Dermis microvascular lymphatic vessel endothelial cell (primary cell): ENCODE measurements at regions not wholly inside any gene's neighbourhood (a gene's known extent, or its start where the extent isn't known, plus 50 kb on each side); places are given as distances from the start of the nearest gene placed in this dataset.

ENCODE experiments used
- DNase-seq, 2 donors: peaks; one replicate each; pipeline versions ENCODE4 v3.0.0 to v3.0.0-alpha.2; 2010; ENCODE audit warnings: low read depth in 2 of 2

DNA sequence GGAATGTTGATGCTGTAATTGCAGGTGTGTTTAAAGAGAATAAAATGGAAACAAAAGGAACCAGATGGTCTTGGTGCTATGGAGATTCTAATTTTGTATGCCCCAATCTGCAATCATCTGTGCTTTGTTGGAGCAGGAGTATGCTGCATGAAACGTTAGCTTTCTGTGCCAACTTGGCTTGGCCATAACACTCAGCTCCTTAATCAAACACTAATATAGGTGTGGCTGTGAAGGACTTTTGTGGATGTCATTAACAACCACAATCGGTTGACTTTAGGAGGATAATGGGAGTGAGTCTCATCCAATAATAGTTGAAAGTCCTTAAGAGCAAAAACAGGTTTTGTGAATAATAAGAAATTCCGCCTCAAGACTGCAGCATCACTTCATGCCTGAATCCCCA, 399.2 kb downstream of the NLGN4X start:
- DNase-seq: no peak

DNA sequence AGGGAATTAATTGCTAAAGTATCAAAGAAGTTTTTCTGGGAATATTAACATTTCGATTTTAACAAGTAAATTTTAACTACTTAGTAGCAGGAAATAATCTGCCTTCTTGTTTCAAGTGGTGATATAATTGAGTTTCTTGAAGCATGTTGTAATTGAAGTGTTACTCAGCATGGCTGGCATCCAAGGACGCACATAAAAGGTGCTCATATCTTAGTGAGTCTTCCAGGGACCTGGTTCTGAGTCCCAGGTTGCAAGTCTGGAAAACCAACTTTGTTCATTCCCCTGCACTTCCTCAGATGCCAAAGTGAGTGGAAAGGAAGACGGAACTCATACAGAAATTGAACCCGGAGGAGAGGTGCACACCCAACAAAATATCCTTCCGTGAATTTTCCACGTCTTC, 399.6 kb downstream of the NLGN4X start:
- no peak for DNase-seq

- no peak for DNase-seq
Observed at GRCh38 chrX:5823903-5824302, 404.8 kb downstream of the NLGN4X start.

DNA sequence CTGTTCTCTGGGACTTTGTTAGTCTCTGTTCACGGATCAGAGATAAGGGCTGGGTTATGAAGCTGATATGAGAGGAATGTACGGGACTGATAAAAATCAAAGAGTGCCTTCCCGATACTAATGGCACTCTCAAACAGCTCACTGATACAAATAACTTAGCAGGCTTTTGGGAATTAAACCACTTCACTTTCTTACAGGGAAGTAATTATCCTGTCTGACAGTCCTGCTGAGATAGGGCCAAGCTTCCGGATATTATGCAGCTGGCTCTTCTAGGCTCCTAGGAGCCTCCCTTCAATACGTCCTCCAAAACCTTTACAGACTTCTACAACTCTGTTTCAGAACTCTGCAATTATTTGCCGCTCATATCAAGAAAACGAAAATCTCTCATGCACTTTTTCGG, 418.0 kb downstream of the NLGN4X start:
- DNase-seq: no peak

GRCh38 chrX:5807181-5807580, 421.5 kb downstream of the NLGN4X start:
- DNase-seq: no peak

GRCh38 chrX:5802391-5802790, 426.3 kb downstream of the NLGN4X start:
- no peak for DNase-seq

DNA sequence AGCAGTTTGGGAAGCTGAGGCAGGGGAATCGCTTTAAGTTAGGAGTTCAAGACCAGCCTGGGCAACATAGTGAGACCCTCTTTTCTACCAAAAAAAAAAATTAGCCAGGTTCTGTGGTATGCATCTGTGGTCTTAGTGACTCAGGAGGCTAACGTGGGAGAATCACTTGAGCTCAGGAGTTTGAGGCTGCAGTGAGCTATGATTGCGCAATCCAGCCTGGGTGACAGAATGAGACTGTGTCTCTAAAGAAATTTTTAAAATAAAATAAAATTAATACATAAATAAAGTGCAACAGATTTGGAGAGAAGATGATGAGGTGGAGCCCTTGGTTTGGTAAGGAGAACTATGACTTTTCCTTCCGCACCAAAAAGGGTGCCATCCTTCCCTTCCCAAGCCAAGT, 436.9 kb downstream of the NLGN4X start:
- no peak for DNase-seq

- no peak for DNase-seq
Observed at GRCh38 chrX:5788910-5789309, 439.8 kb downstream of the NLGN4X start.

GRCh38 chrX:5780821-5781220, 447.8 kb downstream of the NLGN4X start:
- DNase-seq: no peak

DNA sequence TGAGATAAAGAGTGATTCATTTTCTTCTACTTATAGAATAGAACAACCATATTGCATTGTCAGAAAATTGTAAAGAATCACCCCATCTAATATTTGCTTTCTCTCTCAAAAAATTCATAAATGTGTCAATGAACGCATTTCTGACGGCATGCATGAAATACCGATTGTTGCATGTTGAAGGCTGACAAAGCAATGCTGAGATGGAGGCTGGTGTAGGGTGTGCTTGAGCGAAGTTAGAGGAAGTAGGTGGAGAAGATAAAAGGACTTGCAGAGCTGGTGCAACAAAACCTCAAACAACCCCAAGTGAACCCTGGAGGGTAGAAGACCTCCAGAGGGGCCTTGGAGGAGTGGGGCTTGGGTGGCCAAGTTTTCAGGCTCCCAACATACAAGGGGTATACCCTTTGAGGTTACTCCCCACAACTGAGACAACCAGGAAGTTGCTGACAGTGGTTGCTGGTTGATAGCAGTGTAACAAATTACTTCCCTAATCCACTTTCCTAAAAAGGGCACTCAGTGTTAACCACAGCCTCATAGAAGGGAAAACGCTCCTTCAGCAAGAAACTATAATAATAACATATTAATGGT, 452.7 kb downstream of the NLGN4X start:
- no peak for DNase-seq

GRCh38 chrX:5774446-5774845, 454.2 kb downstream of the NLGN4X start:
- no peak for DNase-seq

DNA sequence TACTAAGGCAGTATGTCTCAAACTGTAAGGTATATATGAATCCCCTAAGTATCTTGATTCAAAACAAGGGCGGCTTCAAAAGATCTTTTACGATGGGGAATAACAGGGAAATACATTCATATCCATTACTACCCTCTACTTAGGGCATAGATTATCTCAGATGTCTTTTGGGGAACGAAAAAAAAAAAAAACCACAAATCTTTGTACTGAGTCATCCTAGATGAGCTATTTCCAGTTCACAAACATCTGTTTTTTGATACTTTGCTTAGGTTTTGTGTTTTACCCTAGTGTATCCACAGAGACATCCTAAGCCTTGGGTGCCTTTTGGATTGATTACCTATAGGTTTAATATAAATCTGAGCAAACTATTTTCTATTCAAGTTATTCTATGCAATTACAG, 457.2 kb downstream of the NLGN4X start:
- DNase-seq: no peak

DNA sequence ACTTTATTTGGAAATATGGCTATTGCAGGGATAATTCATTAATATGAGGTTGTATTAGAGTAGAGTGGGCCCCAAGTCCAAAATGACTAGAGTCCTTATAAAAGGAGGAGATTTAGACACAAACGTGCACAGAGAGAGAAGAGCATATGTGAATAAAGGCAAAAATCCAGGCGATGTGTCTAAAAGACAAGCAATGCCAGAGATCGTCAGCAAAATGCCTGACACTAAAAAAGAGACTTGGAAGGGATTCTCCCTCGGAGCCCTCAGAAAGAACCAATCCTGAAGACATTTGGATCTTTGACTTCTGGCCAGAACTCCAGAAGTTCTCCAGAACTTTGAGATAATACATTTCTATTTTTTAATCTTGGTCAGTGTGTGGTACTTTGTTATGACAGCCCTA, 472.1 kb downstream of the NLGN4X start:
- DNase-seq: no peak

DNA sequence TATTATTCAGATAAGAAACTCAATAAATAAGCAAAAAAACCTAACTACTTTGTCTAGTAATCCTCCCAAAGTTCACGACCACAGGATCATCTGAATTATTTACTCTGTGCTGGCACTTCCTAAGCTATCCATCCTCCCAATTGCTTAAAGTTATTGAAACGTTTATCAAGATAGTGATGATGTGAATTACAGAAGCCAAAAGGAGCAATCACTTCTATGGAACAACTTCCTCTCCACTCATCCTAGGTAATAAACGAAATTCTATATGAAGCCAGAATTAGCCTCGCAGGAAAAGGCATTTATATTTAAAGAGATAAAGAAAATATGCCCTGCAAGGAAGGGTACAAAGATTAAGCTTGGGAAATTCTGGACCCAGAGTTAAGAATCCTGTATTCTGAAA, 475.4 kb downstream of the NLGN4X start:
- DNase-seq: no peak

DNA sequence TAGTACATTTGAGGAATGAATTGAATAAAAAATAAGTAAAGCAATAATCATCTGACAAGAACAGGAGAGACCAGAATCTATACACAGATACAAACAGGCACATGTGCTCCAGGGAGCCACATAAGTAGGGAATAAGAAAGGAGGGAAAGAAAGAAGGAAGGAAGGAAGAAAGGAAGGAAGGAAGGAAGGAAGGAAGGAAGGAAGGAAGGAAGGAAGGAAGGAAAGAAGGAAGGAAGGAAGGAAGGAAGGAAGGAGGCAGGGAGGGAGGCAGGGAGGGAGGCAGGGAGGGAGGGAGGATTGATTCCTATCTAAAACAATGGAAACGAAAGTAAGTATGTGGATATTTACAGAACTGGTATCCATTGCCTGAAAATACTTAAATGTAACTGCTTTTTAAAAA, 475.8 kb downstream of the NLGN4X start:
- DNase-seq: no peak

GRCh38 chrX:5748586-5749150, 480.0 kb downstream of the NLGN4X start:
- no peak for DNase-seq

- DNase-seq: no peak
Observed at GRCh38 chrX:5746231-5746630, 482.4 kb downstream of the NLGN4X start.

DNA sequence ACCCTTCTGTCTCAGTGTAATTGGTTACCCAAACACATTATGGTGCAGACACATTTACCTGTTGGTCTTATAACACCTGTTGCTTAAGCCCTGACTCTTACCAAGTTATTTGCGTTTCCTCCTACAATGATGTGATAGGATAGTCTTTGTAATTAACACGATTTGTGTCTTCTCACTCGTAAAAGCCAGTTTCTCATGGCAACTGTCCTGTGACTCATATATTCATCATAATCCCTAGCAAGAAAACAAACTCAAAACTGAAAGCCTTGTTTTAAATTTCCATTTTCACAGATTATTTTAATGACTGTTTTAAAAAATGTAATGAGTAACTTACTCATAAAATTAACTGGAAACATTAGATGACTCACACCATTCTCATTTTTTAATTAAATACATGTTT, 495.2 kb downstream of the NLGN4X start:
- DNase-seq: no peak

DNA sequence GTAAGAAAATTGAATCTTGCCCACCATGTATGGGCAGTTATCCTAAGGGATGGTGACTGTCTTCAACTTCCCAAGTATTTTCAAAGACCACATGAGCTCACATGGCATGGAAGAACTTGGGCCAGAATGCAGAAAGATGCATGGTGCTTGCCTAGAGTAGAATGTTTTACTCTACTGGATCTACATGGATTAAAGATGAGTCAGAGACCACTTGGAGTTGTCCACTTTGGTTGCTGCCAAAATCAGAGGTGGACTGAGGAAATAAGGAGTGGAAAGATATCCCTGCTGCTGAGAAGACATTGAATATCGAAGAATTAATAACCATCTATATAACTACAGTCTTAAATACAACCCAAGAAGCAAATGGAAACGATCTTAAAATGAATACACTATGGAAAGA, 498.1 kb downstream of the NLGN4X start:
- DNase-seq: no peak

GRCh38 chrX:5726224-5726623, 502.4 kb downstream of the NLGN4X start:
- DNase-seq: no peak

- no peak for DNase-seq
Observed at GRCh38 chrX:5724123-5724522, 504.5 kb downstream of the NLGN4X start.

DNA sequence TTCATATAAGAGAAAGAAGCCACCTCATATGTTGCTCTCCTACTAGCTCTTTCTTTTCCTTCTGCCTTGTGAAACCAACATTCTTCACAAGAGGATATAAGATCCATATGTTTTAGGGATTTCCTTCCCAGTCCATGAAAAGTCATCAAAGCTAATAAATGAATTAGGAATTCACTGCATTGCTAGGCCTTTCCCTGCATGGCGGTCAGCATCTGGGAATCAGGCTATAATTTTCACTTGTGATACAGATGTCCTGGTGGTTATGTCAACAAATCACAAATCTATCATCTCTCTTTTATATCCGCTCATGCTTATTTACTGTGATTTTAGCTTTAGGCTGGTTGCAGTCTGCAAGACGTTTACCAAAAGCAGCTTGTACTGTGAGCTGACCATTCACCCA, 510.0 kb downstream of the NLGN4X start:
- DNase-seq: no peak

DNA sequence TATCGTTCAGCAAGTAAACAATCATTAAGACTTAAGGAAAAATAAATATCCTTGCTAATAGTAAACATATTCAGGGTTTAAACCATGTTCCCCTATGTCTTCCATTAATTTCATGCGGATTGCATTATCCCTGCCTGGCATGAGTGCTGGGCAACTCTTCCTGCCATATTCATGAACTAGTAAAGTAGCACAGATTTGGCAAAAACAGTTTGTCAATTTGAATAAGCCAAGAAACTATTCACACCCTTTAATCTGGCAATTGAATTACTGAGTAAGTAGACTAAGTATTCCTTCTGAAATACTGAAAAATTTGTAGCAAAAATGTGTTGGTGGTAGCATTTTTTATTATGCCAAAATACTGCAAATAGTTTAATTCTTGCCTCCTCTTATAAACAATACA, 512.0 kb downstream of the NLGN4X start:
- DNase-seq: no peak

- DNase-seq: no peak
Observed at GRCh38 chrX:5708251-5708650, 520.4 kb downstream of the NLGN4X start.
